Left forelimb (tissue), 1 donor: ENCODE measurements at regions not wholly inside any gene's neighbourhood (a gene's known extent, or its start where the extent isn't known, plus 50 kb on each side); places are given as distances from the start of the nearest gene placed in this dataset.
"Not testable (repeated sequence)": the region's sequence is repeated elsewhere in the genome, so short reads cannot be mapped to it uniquely, and the experiment has no call there.

Source experiments
- DNase-seq: peaks from one replicate; pipeline ENCODE4 v3.0.0-alpha.2; 2018; ENCODE audit warnings: low spot score

- DNase-seq: no peak
Measured at GRCh38 chr2:40579247-40579646, 127.4 kb upstream of the SLC8A1 start.

- DNase-seq: no peak
Measured at GRCh38 chr2:40584432-40584831, 132.5 kb upstream of the SLC8A1 start.

GRCh38 chr2:40591774-40592173 lies 139.9 kb upstream of the SLC8A1 start:
- DNase-seq: no peak

GRCh38 chr2:40592218-40592617 lies 140.3 kb upstream of the SLC8A1 start:
- no peak for DNase-seq

- DNase-seq: no peak
Measured at GRCh38 chr2:40606862-40607261, 155.0 kb upstream of the SLC8A1 start.

GRCh38 chr2:40611196-40611595 lies 159.3 kb upstream of the SLC8A1 start:
- no peak for DNase-seq

- no peak for DNase-seq
Measured at GRCh38 chr2:40625849-40626248, 174.0 kb upstream of the SLC8A1 start.

- no peak for DNase-seq
Measured at GRCh38 chr2:40628556-40628955, 176.7 kb upstream of the SLC8A1 start.

- no peak for DNase-seq
Measured at GRCh38 chr2:40629768-40630434, 178.0 kb upstream of the SLC8A1 start.

GRCh38 chr2:40639320-40639719 lies 187.4 kb upstream of the SLC8A1 start:
- no peak for DNase-seq

GRCh38 chr2:40642237-40642636 lies 190.3 kb upstream of the SLC8A1 start:
- DNase-seq: no peak

- DNase-seq: no peak
Measured at GRCh38 chr2:40642726-40643125, 190.8 kb upstream of the SLC8A1 start.

- no peak for DNase-seq
Measured at GRCh38 chr2:40646642-40647041, 194.8 kb upstream of the SLC8A1 start.

- no peak for DNase-seq
Measured at GRCh38 chr2:40652155-40652554, 200.3 kb upstream of the SLC8A1 start.

GRCh38 chr2:40653829-40654228 lies 201.9 kb upstream of the SLC8A1 start:
- no peak for DNase-seq

GRCh38 chr2:40654346-40654745 lies 202.5 kb upstream of the SLC8A1 start:
- no peak for DNase-seq

- no peak for DNase-seq
Measured at GRCh38 chr2:40658941-40659340, 207.1 kb upstream of the SLC8A1 start.

- DNase-seq: no peak
Measured at GRCh38 chr2:40665493-40666232, 213.8 kb upstream of the SLC8A1 start.

GRCh38 chr2:40666398-40666797 lies 214.5 kb upstream of the SLC8A1 start:
- no peak for DNase-seq

GRCh38 chr2:40668425-40668824 lies 216.5 kb upstream of the SLC8A1 start:
- no peak for DNase-seq

- not testable (repeated sequence) for DNase-seq
Measured at GRCh38 chr2:40676134-40676790, 224.4 kb upstream of the SLC8A1 start.

GRCh38 chr2:40680547-40680946 lies 228.7 kb upstream of the SLC8A1 start:
- no peak for DNase-seq

- no peak for DNase-seq
Measured at GRCh38 chr2:40690036-40690435, 238.1 kb upstream of the SLC8A1 start.
